Activated CD8-positive, alpha-beta memory T cell treated with anti-CD3 and anti-CD28 coated beads, Interleukin-2, amount 10 ng/mL, durations not matched to agents 7 days and 5 days (primary cell): ENCODE measurements at regions not wholly inside any gene's neighbourhood (a gene's known extent, or its start where the extent isn't known, plus 50 kb on each side); places are given as distances from the start of the nearest gene placed in this dataset.
"Not testable (repeated sequence)": the region's sequence is repeated elsewhere in the genome, so short reads cannot be mapped to it uniquely, and the experiment has no call there.

ENCODE experiments used
- ATAC-seq: fragments of 150-1000 bp; cut with Tn5 transposase; one replicate; pipeline ENCODE4 v1.10.0; 2021; ENCODE audit warnings: moderate library complexity
- CTCF ChIA-PET: fragments of 350-600 bp; sonication (Branson Sonifier 250); formaldehyde crosslinking; loops from one replicate; lab custom pipeline; 2021; ENCODE audit warnings: antibody characterized with exemption; lab: Charles Lee
- DNase-seq: peaks from one replicate; pipeline ENCODE4 v3.0.0-alpha.2; 2020
- H3K27ac Mint-ChIP-seq: one replicate; pipeline ENCODE4 v1.8.0; 2021; ENCODE audit warnings: mild to moderate bottlenecking, mixed read lengths
- H3K27me3 Mint-ChIP-seq: one replicate; pipeline ENCODE4 v1.8.0; 2021; ENCODE audit warnings: mixed read lengths
- H3K36me3 Mint-ChIP-seq: one replicate; pipeline ENCODE4 v1.8.0; 2021; ENCODE audit warnings: mild to moderate bottlenecking, mixed read lengths
- H3K4me1 Mint-ChIP-seq: one replicate; pipeline ENCODE4 v1.8.0; 2021; ENCODE audit warnings: mixed read lengths
- H3K4me3 Mint-ChIP-seq: one replicate; pipeline ENCODE4 v1.8.0; 2021; ENCODE audit warnings: mild to moderate bottlenecking, moderate library complexity, mixed read lengths
- H3K9me3 Mint-ChIP-seq: one replicate; pipeline ENCODE4 v1.8.0; 2022; ENCODE audit warnings: low read depth, mixed read lengths

- Mint-ChIP-seq H3K36me3 (no peaks in the 10 kb centered on the region), H3K27ac (no peak overlapping the region), H3K4me3 (no peak overlapping the region), H3K27me3 (no peaks in the 10 kb centered on the region), H3K9me3 (no peaks in the 10 kb centered on the region), H3K4me1 (no peaks in the 10 kb centered on the region)
- ATAC-seq (no peak), DNase-seq (no peak)
- CTCF ChIA-PET, result no interaction called here
These were observed 92.2 kb upstream of the TRPC7 start for GRCh38 chr5:136457390-136458013.

DNA sequence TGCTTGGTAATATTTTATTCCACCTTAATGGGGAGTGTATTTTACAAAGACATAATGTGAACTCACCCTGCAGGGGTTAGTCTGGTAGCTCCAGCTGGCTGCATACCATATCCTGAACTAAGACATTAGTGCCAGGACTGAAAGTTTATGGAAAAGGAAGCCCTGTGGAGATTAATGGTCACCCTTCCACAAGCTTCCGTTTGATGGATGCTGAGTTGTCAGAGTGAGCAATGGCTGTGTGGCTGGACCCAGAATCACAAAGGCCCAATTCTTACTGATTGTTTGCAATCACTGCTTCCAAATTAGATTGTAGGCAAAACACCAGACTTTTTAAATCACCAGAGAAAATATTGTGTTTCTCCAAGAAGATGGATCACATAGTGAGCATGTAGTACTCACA, 90.1 kb upstream of the TRPC7 start:
- Mint-ChIP-seq H3K4me1 (no peaks in the 10 kb centered on the region), H3K27ac (no peak overlapping the region), H3K9me3 (peaks cover 3% of the 10 kb centered on the region), H3K27me3 (no peaks in the 10 kb centered on the region), H3K4me3 (no peak overlapping the region), H3K36me3 (no peaks in the 10 kb centered on the region)
- DNase-seq (no peak), ATAC-seq (no peak)
- CTCF ChIA-PET, result no interaction called here

- ATAC-seq (no peak), DNase-seq (no peak)
- Mint-ChIP-seq H3K4me1 (peaks cover 6% of the 10 kb centered on the region), H3K9me3 (peaks cover 3% of the 10 kb centered on the region), H3K4me3 (no peak overlapping the region), H3K36me3 (peaks cover 2% of the 10 kb centered on the region), H3K27ac (no peak overlapping the region), H3K27me3 (no peaks in the 10 kb centered on the region)
- CTCF ChIA-PET, result no interaction called here
These were observed 88.8 kb upstream of the TRPC7 start for GRCh38 chr5:136453986-136454758.

GRCh38 chr5:136453199-136453598, 87.9 kb upstream of the TRPC7 start:
- H3K4me1 Mint-ChIP-seq, result peaks cover 16% of the 10 kb centered on the region
- CTCF ChIA-PET, result no interaction called here
- H3K4me3 Mint-ChIP-seq, result no peak overlapping the region
- peaks cover 6% of the 10 kb centered on the region for H3K36me3 Mint-ChIP-seq
- DNase-seq (no peak), ATAC-seq (no peak)
- no peak overlapping the region for H3K27ac Mint-ChIP-seq
- no peaks in the 10 kb centered on the region for H3K27me3 Mint-ChIP-seq
- peaks cover 8% of the 10 kb centered on the region for H3K9me3 Mint-ChIP-seq

DNA sequence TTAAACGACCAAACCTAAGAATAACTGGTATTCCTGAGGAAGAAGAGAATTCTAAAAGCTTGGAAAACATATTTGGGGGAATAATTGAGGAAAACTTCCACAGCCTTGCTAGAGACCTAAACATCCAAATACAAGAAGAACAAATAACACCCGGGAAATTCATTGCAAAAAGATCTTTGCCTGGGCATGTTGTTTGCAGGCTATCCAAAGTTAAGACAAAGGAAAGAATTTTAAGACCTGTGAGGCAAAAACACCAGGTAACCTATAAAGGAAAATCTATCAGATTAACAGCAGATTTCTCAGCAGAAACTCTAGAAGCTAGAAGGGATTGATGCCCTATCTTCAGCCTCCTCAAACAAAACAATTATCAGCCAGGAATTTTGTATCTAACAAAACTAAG, 82.2 kb upstream of the TRPC7 start:
- CTCF ChIA-PET, H3K27ac Mint-ChIP-seq, H3K9me3 Mint-ChIP-seq, ATAC-seq, H3K27me3 Mint-ChIP-seq, H3K36me3 Mint-ChIP-seq, H3K4me3 Mint-ChIP-seq, DNase-seq: not testable (repeated sequence)
- H3K4me1 Mint-ChIP-seq, result peaks cover 17% of the 10 kb centered on the region

DNA sequence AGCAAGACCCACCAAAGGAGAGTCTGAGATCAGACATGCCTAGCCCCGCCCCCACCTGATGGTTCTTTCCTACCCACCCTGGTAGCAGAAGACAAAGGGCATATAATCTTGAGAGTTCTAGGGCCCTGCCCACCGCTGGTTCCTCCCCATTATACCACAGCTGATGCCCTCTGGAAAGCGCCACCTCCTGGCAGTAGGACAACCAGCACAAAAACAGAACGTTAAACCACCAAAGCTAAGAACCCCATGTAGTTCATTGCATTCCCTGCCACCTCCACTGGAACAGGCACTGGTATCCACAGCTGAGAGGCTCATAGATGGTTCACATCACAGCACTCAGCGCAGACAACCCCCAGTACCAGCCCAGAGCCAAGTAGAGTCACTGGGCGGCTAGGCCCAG, 81.2 kb upstream of the TRPC7 start:
- DNase-seq (no peak), ATAC-seq (no peak)
- Mint-ChIP-seq H3K9me3 (peaks cover 8% of the 10 kb centered on the region), H3K4me1 (peaks cover 17% of the 10 kb centered on the region), H3K36me3 (peaks cover 8% of the 10 kb centered on the region), H3K27ac (no peak overlapping the region), H3K27me3 (no peaks in the 10 kb centered on the region), H3K4me3 (no peak overlapping the region)
- CTCF ChIA-PET, result no interaction called here

GRCh38 chr5:136444099-136444498, 78.8 kb upstream of the TRPC7 start:
- H3K4me1 Mint-ChIP-seq, H3K9me3 Mint-ChIP-seq, H3K36me3 Mint-ChIP-seq, H3K27me3 Mint-ChIP-seq, H3K4me3 Mint-ChIP-seq, ATAC-seq, H3K27ac Mint-ChIP-seq, DNase-seq, CTCF ChIA-PET: not testable (repeated sequence)

DNA sequence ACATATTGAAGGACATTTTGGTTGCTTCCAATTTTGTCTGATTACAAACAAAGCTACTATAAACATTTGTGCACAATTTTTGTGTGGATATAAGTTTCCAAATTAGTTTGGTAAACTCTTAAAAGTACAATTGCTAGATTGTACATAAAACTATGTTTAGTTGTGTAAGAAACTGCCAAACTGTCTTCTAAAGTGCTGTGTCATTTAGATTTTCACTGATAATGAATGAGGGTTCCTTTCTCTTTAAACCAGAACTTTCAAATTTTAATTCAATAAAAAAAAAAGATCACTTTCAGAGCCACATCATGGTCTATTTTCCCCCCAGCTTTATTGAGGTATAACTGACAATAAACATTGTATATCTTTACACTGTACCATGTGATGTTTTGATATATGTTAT, 74.0 kb upstream of the TRPC7 start:
- CTCF ChIA-PET, result no interaction called here
- Mint-ChIP-seq H3K27me3 (no peaks in the 10 kb centered on the region), H3K9me3 (no peaks in the 10 kb centered on the region), H3K4me3 (no peak overlapping the region), H3K4me1 (no peaks in the 10 kb centered on the region), H3K36me3 (no peaks in the 10 kb centered on the region), H3K27ac (no peak overlapping the region)
- ATAC-seq, result no peak
- no peak for DNase-seq

GRCh38 chr5:136435946-136436543, 70.7 kb upstream of the TRPC7 start:
- H3K9me3 Mint-ChIP-seq, result no peaks in the 10 kb centered on the region
- H3K4me1 Mint-ChIP-seq, result no peaks in the 10 kb centered on the region
- no peak overlapping the region for H3K27ac Mint-ChIP-seq
- CTCF ChIA-PET, result no interaction called here
- ATAC-seq, result no peak
- no peak for DNase-seq
- H3K4me3 Mint-ChIP-seq, result no peak overlapping the region
- H3K36me3 Mint-ChIP-seq, result no peaks in the 10 kb centered on the region
- no peaks in the 10 kb centered on the region for H3K27me3 Mint-ChIP-seq

DNA sequence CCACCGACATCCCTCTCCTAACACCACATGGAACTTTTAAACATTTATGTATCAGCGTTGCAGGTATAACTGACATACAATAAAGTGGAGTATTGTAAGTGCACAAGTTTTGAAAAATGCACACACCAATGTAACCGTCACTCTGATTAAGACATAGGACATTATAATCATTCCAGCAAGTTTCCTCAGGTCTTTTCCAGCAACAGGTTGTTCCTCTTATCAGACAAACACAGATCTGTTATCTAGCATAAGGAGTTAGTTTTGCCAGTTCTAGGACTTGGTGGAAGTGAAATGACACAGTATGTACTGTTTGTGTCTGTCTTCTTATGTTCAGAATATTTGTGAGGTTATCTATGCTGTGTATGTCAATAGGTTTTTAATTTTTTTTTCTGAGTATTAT, 69.5 kb upstream of the TRPC7 start:
- H3K27ac Mint-ChIP-seq, result no peak overlapping the region
- no peaks in the 10 kb centered on the region for H3K4me1 Mint-ChIP-seq
- ATAC-seq, result no peak
- CTCF ChIA-PET, result no interaction called here
- no peaks in the 10 kb centered on the region for H3K36me3 Mint-ChIP-seq
- no peak for DNase-seq
- no peak overlapping the region for H3K4me3 Mint-ChIP-seq
- no peaks in the 10 kb centered on the region for H3K9me3 Mint-ChIP-seq
- no peaks in the 10 kb centered on the region for H3K27me3 Mint-ChIP-seq

GRCh38 chr5:136432705-136433104, 67.4 kb upstream of the TRPC7 start:
- Mint-ChIP-seq H3K9me3 (no peaks in the 10 kb centered on the region), H3K27me3 (no peaks in the 10 kb centered on the region), H3K4me3 (no peak overlapping the region), H3K27ac (no peak overlapping the region), H3K4me1 (no peaks in the 10 kb centered on the region), H3K36me3 (no peaks in the 10 kb centered on the region)
- CTCF ChIA-PET, result no interaction called here
- DNase-seq (no peak), ATAC-seq (no peak)

GRCh38 chr5:136430081-136430480, 64.7 kb upstream of the TRPC7 start:
- CTCF ChIA-PET, result no interaction called here
- Mint-ChIP-seq H3K27me3 (no peaks in the 10 kb centered on the region), H3K9me3 (no peaks in the 10 kb centered on the region), H3K4me1 (no peaks in the 10 kb centered on the region), H3K27ac (no peak overlapping the region), H3K36me3 (no peaks in the 10 kb centered on the region), H3K4me3 (no peak overlapping the region)
- DNase-seq (no peak), ATAC-seq (no peak)

GRCh38 chr5:136427426-136427825, 62.1 kb upstream of the TRPC7 start:
- Mint-ChIP-seq H3K4me1 (no peaks in the 10 kb centered on the region), H3K27me3 (no peaks in the 10 kb centered on the region), H3K27ac (no peak overlapping the region), H3K4me3 (no peak overlapping the region), H3K9me3 (no peaks in the 10 kb centered on the region), H3K36me3 (no peaks in the 10 kb centered on the region)
- CTCF ChIA-PET, result no interaction called here
- ATAC-seq (no peak), DNase-seq (no peak)

- CTCF ChIA-PET, result no interaction called here
- no peaks in the 10 kb centered on the region for H3K4me1 Mint-ChIP-seq
- no peak overlapping the region for H3K4me3 Mint-ChIP-seq
- no peak for ATAC-seq
- no peak overlapping the region for H3K27ac Mint-ChIP-seq
- H3K9me3 Mint-ChIP-seq, result no peaks in the 10 kb centered on the region
- H3K36me3 Mint-ChIP-seq, result no peaks in the 10 kb centered on the region
- no peak for DNase-seq
- no peaks in the 10 kb centered on the region for H3K27me3 Mint-ChIP-seq
These were observed 60.6 kb upstream of the TRPC7 start for GRCh38 chr5:136425921-136426320.
